OCI-M1 (cell line): ENCODE measurements at regions not wholly inside any gene's neighbourhood (a gene's known extent, or its start where the extent isn't known, plus 50 kb on each side); places are given as distances from the start of the nearest gene placed in this dataset.
"Not testable (repeated sequence)": the region's sequence is repeated elsewhere in the genome, so short reads cannot be mapped to it uniquely, and the experiment has no call there.

Source experiments
- DNase-seq: peaks from one replicate; lab custom pipeline; 2025; lab: John Stamatoyannopoulos, UW

DNA sequence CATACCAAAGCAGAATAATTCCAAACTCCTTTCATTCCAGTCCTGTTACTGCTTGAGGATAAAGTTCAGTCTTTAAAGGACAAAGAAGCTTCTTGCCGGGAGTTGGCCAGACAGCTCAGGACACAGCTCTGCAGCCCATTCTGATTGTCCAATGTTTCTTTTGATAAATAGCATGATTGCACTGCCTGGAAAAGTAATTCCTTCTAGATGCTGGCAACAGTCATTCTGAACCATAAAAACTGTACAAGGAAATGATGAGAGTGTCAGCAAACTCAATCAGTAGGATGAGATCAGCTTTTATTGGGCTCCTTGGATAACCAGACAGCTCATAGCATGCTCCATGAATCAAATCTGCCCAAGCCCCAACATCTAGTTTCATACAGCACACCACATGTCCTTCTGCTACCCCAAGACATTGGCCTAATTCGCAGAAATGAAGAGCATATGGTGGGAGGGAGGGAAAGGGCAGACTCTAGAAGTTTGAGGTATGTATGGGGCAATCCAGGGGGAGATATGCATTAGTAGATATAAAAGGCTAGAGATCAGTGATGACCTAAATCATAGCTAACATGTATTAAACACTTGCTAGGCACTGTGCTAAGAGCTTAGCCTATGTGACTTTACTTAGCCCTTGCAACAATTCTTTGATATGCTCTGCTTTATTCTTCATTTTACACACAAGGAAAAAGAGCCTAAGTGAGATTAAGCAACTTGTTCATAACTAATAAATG, 219.9 kb upstream of the NREP start:
- DNase-seq = no peak

DNA sequence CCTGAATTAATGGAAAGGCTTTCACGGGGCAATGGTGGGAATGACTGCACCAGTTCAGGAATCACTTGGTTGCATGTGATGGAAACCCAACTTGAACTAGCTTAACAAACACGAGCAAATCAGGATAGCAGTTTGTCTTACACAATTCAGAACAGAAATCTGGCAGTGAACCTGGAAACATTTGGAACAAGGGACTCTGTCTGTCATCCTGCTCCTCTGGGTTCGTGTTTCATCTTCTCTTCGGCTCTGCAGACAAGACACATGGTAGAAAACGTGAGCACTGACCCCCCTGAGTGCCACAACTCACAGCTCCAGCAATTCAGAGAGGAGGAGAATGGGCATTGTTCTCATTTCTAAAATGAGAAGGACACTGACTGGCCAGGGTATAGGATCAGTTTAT, 218.1 kb upstream of the NREP start:
- DNase-seq = no peak

DNA sequence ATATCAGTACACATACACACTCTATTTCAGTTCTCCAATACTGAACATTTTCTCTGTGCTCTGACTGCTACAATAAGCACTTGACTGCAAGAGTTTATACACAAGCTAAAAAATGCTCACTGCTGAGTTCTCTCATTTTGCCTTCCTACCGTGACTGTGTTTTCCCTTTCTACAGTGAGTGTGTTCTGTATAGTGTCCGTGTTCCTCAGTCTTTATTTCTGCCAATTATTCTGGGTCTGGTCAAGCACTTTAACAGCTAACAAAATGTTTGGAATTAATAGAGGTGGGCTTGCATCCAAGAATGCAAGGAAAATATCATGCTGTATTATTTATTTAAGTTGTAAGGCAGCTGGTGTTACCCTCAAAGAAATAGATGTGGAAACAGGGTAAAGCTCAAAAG, 217.0 kb upstream of the NREP start:
- no peak for DNase-seq

DNA sequence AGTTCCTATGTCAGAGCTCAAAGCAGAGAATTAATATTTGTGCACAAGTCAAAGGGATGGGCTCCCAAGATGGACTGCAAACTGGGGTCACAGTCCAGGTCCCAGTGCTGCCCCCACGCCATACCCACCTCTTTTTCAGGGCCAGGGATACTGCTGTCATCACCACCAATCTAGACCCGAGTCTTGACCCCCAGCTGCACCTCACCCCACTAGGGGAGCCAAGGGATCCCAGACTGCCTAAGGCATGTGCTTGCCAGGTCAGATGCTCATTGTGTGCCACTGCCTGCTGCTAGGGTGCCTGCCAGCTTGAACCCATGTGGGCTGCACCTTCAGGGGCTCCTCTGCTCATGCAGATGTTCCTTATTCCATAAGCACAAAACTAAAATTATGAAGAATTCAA, 215.6 kb upstream of the NREP start:
- DNase-seq = no peak

DNA sequence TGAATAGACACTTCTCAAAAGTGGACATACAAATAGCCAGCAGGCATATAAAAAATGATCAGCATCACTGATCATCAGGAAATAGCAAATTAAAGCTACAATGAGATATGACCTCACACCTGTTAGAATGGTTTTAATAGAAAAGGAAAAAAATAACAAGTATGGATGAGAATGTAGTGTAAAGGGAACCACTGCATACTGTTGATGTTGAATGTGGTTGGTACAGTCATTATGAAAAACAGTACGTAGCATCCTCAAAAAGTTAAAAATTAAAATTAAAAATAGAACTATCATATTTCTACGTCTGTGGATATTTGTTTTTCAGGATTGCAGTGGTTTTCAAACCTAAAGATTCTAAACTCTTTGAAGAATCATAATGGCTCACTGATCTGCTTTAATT, 215.1 kb upstream of the NREP start:
- no peak for DNase-seq

DNA sequence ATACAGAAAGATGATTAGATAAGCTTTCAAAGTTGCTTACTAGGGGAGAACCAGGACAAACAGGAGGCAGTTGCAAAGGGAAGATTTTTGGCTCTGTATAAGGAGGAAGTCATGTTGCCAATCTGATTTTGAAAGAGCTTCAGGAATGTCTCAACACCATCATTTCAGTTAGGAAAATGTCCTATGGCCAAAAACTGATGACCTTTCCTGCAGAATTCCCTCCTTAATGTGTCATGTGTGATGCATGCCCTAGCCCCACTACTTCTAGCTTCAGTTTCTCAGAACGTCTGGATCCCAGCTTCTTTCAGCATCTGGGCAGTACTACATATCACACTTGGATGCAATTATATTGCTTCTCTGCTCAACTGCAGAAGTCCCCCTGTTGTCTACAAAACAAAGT, 211.5 kb upstream of the NREP start:
- DNase-seq = no peak

DNA sequence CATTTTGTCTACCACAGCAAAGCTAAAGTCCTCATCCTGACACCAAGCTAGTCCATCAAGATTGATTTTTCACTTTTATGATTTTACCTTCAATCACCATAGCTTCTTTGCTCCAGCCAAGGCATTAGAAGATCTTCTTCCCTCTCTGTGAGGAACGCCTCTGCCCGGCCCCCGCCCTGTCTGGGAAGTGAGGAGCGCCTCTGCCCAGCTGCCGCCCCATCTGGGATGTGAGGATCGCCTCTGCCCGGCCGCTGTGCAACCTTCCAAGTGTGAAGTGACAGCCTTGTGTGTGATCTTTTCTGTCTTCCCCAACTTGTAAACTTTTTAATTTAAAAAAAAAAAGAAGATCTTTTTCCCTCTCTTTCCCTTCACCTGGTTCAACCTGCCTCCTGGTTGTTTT, 210.5 kb upstream of the NREP start:
- no peak for DNase-seq

DNA sequence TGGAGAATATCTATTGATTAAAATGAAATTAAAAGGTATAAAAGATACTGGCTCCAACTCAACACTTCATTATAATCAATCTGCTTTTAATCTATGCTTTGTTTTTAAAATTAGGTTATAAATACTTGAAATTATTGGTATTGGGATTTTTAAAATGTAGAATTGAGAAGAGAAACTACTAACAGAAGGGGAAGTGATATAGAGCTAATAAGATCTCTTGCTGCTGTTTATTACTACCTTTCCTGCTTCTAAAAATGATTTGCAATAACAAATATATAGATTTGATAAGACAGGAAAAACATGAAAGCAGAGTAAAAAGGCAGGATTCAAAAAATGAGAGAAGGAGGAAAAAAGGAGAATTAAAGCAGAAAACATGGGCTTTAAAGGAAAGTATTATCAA, 209.3 kb upstream of the NREP start:
- DNase-seq = no peak

DNA sequence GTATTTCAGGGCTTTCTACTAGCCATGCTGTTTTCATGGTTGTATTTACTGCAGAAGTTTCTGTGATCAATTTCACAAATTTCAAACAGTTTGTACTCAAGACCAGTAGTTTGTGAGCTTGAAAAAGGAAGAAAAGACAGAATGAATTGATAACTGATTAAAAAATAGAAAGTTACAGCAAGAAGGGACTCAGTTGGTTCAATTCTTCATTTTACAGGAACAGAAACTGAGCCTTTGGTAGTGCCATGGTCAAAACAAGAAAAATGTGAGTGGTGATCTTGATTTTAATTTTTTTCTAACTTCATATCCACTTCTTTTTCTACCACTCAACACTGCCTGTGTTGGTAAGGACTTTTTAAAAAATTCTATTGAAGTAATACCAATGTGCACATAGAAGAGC, 206.6 kb upstream of the NREP start:
- no peak for DNase-seq

DNA sequence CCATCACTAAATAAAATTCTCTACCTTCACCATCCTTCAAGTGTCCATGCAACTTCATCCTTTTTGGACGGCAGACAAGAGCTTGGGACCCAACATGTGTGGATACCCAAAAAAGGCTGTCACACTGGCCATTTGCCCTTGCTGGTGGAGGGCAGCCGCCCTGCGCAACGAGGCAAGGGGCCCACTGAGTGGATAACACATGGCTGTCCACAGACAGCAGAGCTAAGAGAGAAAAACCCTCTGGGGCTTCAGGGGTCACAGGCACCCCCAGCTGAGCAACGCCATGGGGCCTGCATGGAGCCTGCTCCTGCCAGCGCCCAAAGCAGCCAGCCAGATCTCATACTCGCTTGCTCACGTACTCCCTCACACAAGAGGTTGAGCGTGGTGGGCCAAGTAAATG, 205.9 kb upstream of the NREP start:
- DNase-seq = no peak

DNA sequence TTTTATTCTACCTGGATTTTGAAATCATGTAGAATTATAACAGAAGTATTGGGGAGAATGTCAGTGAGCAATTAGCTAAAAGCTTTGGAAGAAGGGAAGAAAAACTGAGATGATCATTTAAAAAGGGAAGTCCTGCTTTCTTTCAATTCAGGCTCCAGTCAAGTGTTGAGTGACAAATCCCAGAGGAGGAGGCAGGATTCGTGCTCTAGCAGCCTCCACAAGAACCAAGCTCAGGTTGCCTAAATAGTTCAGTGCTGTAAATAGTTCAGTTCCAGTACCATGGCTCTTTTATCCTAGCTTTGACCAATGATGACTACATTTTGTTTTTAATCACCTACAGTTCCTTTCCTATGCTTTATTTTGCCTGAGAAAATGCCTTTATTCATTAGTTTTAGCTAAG, 204.9 kb upstream of the NREP start:
- no peak for DNase-seq

DNA sequence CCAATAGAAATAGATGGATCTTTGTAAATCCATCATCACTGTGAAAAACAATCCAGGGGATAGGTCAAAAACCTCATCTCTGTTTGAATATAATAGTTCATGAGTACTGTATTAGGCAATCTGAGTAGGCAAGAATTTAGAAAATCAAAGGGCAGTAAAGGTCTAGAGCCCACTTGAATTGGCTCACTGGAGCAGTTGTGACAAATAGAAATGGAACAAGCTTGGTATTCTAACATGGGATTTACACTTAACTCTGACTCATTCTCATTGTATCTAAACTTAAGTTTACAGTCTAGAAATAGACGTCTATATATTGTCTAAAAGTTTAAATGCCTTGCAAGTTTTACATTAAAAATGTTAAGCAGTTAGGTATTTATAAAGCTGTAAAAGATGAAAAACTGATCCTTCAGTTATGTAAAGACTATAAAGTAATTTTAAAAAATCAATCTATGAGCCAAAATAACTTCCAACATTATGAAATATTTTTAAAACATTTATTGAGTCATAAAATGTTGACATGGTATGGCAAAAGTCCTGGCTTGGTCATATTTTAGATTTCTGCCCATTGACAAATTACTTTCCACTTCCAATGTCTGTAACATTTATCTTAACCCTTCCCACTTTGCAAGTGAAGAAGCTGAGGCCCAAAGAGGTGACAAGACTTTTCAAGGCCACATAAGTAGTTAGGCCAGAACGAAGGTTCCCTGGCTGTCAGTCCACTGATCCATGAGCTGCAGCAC, 203.7 kb upstream of the NREP start:
- no peak for DNase-seq

DNA sequence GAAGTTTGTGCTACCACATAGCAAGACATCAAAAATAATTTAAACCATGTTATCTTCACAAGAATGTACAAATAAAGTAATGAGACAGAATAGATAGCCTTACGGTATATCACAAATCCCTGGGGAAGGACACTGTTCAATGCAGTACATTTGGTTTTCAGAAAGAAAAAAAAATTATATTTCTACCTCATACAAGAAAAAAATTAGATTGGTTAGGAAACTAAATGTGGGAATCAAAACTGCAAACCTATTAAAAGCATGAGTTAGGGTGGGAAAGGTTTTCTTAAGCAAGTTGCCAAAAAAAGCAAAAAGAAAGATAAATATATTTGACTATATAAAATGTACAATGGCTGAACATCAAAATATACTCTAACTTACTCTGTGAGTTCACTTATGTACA, 201.9 kb upstream of the NREP start:
- DNase-seq = no peak

DNA sequence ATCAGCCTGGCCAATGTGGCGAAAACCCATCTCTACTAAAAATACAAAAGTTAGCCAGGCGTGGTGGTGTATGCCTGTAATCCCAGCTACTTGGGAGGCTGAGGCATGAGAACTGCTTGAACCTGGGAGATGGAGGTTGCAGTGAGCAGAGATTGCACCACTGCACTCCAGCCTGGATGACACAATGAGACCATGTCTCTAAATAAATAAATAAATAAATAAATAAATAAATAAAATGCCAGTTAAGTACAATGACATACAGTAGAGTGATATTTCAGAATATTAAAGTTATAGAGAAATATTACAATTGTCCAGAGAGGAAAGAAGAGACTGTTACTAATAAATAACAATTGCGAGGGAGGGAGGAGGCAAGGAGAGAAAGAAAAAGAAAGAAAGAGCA, 199.8 kb upstream of the NREP start:
- not testable (repeated sequence) for DNase-seq

DNA sequence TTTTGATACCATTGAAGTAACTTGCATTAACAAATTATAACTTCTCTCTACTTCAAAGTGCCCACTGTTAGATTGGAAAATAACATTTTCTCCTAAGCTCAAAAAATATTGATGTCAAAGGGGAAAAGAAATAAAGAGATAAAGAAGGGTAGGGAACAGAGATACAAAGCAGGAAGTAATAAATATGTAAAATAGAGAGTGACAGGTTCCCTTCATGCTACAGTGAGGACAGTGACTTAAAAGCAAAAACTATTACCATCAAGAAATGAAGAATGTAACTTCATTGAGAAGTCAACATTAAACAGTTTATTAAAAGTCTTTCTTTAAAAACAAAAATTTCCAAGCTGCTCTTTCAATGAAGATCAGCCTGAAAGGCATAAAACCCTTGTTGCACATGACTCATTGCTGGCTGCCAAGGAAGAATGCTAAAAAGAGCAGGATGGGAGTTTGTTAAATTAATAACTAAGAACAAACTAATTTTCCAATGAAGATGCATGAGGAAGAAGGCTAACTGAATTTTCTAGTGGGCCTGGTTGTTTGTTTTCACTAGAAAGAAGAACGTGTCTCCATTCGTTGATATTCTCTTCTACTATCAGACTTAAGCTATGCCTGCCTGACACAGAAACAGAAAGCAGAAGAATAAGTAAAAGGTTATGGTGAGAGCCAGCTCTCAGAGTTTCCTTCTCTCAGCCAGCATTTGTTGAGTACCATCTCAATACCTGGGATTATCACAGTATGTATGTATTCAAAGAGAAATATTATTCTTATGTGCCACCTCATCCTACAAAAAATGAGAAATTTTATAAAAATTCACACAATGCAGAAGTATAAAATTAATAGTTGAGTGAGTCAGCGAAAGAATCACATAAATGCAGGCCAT, 197.8 kb upstream of the NREP start:
- peak; percentile 66 for DNase-seq

DNA sequence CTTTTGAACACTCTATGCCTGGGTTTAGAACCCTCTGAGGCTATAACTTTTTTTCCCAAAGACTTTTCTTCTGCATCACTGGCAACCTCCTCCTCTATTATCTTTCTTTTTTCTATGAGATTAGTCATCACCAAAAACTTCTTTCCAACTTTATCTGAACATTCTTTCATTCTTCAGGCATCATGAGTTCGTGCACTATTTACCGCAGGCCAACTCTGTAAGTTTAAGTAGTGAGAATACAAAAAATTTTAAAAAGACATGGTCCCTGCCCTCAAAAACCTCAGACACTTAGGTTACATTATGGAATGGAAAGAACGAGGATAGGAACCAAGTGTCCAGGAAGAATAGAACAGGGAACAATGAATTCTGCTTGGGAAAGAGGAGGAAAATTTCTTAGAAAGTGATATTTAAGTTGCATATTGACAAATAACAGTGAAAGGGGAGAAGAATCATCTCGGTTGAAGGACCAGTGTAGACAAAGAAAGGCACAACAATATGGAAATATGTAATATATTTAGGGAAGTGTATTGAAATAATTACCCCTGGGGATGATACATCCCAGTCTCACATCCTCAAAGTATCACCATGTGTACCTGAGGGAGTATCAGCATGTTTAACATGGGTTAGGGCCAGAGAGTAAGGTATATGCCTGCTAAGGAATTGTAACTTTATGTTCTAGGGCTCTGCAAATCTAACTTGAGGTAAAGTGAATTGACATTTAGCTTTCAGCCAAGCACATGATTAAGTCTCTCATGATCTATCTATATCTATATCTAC, 196.5 kb upstream of the NREP start:
- no peak for DNase-seq

DNA sequence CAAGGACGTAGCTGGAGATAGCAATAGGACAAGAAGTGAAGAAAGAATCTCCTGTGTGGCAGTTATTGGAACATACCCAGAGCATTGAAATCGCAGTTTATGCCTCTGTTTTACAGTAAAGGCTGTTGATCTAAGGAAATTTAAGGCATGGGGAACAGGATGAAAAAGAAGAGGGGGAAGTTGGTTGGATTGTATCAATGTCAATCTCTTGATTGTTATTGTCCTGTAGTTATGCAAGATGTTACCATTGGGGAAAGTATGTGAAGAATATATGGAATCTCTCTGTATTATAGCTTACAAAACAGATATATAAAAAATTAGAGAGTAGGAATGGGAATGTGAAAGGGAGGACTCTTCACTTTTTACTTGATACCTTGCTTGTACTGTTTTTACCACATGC, 195.6 kb upstream of the NREP start:
- DNase-seq = no peak

DNA sequence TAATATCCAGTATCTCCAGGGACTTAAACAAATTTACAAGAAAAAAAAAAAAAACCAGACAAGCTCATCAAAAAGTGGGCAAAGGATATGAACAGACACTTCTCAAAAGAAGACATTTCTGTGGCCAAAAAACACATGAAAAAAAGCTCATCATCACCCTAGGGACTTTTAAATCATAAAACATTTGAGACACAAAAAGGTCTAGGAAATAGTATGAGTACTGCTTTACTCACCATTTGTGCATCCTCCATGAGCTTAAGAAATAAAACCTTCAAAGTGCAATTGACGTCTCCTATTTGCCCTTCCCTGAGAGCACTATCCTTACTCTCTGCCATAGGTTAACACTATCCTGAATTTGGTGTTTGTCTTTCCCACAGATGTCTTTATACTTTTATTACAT, 193.7 kb upstream of the NREP start:
- DNase-seq = no peak

DNA sequence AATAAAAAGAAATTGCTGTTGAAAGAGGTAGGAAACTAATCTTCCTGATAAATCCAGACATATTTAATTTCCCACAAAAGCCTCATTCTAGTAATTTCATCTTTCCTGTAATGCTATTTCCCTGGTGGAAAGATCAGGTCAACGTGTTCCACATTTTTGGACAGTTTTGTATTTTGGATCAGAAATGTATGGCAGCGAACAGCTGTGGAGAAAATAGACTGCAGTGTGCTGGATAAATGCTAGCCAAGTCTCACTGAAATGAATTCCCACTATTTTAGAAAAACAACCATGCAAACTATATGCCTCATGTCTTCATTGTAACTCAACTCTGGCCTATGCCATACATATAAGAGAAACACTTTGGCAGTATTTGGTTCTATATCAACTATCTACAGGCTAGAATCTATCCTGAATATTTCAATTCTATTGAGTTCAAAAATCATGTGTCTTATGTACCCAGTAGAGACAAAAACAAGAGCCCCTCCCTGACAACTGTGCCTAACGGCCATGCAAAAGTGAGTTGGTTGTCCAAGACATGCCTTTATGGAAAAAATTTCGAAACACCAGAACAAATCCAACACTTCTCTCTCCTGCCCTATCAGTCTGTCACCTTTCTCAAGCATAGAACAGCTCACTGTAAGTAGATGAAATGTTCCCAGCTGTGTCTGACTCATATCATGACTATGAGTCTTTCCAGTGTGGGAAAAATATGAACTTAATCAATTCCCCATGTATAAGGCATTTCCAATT, 191.3 kb upstream of the NREP start:
- DNase-seq = no peak

DNA sequence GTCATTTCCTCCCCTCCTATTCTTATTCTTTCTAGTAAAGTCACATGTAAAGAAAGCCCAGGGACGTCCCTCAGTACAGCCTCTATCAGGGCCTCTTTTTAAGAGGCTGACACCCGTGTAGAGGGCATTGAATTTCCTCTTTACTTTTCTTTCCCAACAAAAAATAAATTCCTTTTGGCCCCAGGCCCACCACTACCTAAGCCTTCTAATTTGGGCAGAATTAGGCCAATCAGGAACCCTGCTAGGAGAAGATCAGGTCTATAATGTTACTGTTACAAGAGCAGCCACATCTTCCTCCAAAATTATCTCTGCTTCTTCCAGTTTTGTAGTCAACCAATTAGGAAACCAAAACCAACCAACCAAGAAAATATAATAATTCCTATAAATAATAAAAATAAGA, 189.6 kb upstream of the NREP start:
- no peak for DNase-seq

DNA sequence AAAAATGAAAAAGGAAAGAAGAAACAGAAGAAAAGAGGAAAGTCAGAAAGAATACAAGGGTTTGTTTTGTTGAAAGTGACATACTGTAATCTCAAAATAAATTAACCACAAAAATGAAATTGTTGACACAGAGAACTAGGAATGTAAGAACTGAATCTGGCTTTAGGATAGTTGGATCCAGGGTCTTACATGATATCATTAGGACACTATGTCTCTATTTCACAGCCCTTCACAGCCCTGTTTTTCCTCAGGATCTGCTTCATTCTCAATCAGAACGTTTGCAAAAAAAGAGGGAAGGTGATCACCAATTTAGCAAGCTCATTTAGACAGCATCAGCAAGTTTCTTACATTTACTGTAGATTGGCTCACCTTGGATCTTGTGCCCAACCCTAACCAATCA, 188.5 kb upstream of the NREP start:
- no peak for DNase-seq
